D341Med (cell line): ENCODE measurements at regions not wholly inside any gene's neighbourhood (a gene's known extent, or its start where the extent isn't known, plus 50 kb on each side); places are given as distances from the start of the nearest gene placed in this dataset.

ENCODE experiments used
- DNase-seq: peaks from one replicate; pipeline ENCODE4 v3.0.0; 2012; ENCODE audit warnings: low spot score

- DNase-seq: no peak
Measured at GRCh38 chr4:181504924-181505323, 738.3 kb upstream of the TENM3 start.

- no peak for DNase-seq
Measured at GRCh38 chr4:181507180-181507835, 735.9 kb upstream of the TENM3 start.

GRCh38 chr4:181507938-181508337 lies 735.3 kb upstream of the TENM3 start:
- DNase-seq: no peak

- no peak for DNase-seq
Measured at GRCh38 chr4:181508601-181509000, 734.6 kb upstream of the TENM3 start.

GRCh38 chr4:181509073-181509472 lies 734.1 kb upstream of the TENM3 start:
- no peak for DNase-seq

GRCh38 chr4:181517491-181517890 lies 725.7 kb upstream of the TENM3 start:
- DNase-seq: no peak

- DNase-seq: no peak
Measured at GRCh38 chr4:181520790-181521189, 722.4 kb upstream of the TENM3 start.

- no peak for DNase-seq
Measured at GRCh38 chr4:181523973-181524372, 719.2 kb upstream of the TENM3 start.

- no peak for DNase-seq
Measured at GRCh38 chr4:181524499-181524898, 718.7 kb upstream of the TENM3 start.

- no peak for DNase-seq
Measured at GRCh38 chr4:181525634-181526033, 717.6 kb upstream of the TENM3 start.

GRCh38 chr4:181528570-181529184 lies 714.5 kb upstream of the TENM3 start:
- DNase-seq: peak; percentile 74

GRCh38 chr4:181529537-181529936 lies 713.7 kb upstream of the TENM3 start:
- DNase-seq: no peak

GRCh38 chr4:181536196-181536746 lies 706.9 kb upstream of the TENM3 start:
- no peak for DNase-seq

GRCh38 chr4:181536811-181537434 lies 706.3 kb upstream of the TENM3 start:
- DNase-seq: no peak

GRCh38 chr4:181538431-181538830 lies 704.8 kb upstream of the TENM3 start:
- DNase-seq: no peak

- DNase-seq: no peak
Measured at GRCh38 chr4:181541396-181541795, 701.8 kb upstream of the TENM3 start.

GRCh38 chr4:181548873-181549575 lies 694.2 kb upstream of the TENM3 start:
- DNase-seq: no peak

GRCh38 chr4:181549576-181550188 lies 693.5 kb upstream of the TENM3 start:
- DNase-seq: no peak

GRCh38 chr4:181550381-181550780 lies 692.8 kb upstream of the TENM3 start:
- no peak for DNase-seq

- no peak for DNase-seq
Measured at GRCh38 chr4:181559637-181560036, 683.6 kb upstream of the TENM3 start.

GRCh38 chr4:181562399-181562798 lies 680.8 kb upstream of the TENM3 start:
- DNase-seq: no peak

GRCh38 chr4:181564625-181565024 lies 678.6 kb upstream of the TENM3 start:
- no peak for DNase-seq
